GM21576 (cell line): ENCODE measurements at regions not wholly inside any gene's neighbourhood (a gene's known extent, or its start where the extent isn't known, plus 50 kb on each side); places are given as distances from the start of the nearest gene placed in this dataset.
"Not testable (repeated sequence)": the region's sequence is repeated elsewhere in the genome, so short reads cannot be mapped to it uniquely, and the experiment has no call there.

Experiments
- ATAC-seq: cut with Tn5 transposase; IDR thresholded peaks from one replicate; pipeline ENCODE4 v1.9.1; 2021; ENCODE audit warnings: mild to moderate bottlenecking, moderate library complexity; ENCODE audit not compliant: unreplicated experiment

DNA sequence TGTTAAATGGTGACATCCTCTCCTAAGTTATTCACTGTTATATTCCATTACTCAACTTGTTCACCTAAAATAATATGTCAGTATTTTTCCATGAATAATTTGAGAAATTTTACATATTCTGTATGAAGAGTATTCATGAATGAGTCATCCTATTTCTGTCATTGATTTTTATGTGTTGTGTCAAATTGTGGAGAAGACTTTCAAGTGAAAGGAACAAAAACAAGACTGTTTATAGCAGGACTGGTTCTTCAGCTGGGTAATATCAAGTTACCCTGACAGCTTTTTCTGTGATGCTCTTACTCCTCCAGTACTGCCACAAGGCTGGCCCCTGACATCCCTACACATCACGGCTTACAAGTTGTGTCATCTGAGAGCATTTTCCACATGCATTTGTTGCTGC, 847.7 kb downstream of the NCAM2 start:
- ATAC-seq, result no peak

DNA sequence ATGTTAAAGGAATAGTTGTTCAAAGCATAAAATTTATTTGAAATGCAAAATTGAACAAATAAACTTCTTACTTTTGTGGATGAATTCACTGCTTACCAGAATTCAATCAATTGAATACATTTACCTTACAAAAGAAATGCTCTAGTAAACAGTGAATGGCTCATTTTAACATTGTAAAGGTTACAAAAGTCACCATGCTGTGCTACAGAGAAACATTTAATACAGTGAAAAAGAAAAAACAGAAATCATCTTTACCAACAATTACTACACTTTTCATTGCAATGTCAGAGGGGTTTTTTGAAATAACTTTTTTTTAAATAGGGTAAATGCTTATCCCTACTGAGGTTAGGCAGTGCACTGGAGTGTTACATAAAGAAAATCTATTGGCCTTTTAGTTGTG, 853.0 kb downstream of the NCAM2 start:
- no peak for ATAC-seq

DNA sequence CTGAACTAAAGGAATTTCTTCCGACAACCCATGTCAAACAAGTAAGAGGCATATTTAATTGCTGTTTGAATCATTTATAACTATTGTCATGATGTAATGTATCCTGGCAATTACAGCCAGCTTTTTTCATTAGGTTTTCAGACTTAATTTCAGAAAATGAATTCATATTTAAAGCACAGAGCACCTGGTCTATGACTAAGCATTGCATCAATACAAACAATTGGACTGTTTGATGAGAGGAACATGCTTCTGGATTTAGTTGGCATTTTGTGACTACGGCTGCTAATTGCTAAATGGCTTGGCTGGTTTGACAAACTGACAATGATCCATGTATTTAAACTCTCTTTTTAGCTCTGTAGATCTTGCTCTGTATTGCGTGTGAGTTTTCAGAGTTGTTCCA, 853.4 kb downstream of the NCAM2 start:
- ATAC-seq, result no peak

DNA sequence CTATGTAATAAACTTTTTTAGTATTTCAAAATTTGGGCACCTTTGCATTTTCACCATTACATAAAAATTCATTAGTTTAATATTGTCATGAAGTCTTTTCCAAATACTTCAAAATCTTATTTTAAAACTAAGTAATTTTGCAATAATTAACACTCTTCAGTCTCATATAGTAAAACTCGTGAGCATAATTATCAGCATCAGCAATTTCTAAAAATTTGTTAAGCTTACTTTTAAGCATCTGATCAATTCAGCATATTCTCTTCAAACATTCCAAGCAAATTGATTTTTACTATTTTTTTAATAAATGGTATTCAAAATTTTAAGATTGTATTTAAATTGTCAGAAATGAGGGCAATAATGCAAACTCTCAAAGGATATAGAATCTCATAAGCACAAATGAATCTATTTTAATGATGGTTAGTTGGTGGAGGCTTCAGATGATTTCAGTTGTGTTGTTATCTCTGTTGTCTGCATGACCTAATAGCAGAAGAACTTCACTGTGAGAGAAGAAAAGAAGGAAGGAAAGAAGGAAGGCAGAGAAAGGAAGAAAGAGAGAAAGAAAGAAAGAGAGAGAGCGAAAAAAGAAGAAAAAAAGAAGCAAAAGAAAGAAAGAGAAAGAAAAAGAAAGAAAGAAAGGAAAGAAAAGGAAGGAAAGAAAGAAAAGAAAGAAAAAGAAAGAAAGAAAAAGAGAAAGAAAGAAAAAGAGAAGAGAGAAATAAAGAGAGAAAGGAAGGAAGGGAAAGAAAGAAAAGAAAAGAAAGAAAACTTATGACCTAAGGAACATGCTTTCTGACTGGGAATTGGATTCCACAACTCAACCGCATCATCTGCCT, 860.5 kb downstream of the NCAM2 start:
- ATAC-seq, result no peak

DNA sequence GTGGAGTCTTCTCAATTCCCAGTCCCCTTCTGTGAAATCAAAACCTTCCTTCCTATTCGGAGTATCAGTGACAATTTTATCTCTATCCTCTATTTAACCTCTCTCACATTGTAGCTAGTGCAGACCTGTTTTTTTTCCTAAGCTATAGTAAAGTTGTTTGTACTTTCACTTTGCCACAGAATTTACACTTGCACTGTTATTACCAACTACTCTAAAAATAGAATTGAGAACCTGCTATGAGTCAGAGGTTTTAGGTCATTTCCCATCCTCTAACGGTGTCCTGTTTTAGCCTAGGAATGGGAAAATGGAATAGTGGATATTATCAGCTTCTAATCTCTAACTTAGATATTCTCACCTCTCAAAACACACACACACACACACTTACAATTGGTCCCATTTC, 862.7 kb downstream of the NCAM2 start:
- ATAC-seq, result no peak

DNA sequence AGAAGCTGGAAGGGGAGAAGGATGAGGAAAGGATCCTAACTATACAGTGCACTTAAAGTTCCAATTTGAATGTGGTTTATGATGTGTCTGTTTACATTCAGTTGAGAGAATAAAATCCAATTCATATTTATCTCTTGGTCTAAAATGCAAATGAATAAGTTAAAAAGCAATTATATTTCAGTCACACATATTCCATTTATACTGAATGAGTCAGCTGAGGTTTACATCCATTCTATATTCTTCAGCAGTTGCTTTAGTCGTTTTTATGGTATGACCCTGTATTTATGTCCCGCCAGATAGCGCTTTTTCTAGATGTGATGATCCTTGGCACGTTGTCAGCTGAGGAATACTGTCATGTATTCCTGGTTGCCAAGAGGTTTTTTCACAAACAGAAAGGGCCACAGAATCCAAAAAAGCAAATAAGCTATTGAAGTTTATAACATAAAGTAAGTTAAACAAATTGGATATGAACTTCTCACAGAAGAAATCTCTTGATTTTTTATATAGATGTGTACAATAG, 866.2 kb downstream of the NCAM2 start:
- no peak for ATAC-seq

DNA sequence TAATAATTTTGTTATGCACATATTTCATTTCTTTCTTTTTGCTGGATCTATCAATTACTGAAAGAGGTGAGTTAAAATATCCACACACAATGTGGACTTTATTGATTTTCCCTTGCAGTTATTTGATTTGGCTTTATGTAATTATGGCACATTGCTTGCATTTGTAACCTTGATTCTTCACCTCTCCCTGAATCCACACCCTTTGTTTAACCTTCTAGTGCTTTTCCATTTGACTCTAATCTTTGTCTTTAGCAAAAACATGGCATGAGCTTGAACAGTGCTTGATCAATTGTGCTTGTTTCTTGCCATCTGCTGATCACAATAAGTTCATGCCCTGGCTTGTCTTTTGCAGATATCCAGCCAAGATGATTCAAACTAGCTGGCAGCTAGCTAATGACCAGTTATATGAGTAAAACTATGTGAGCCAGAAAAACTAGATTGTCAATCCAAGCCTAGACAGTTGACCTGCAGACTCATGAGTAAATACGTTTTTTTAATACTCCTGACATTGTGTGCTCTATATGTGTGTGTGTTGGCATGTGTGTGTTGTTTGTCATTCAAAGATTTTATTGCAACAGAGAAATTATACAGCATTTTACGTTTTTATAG, 899.2 kb downstream of the NCAM2 start:
- no peak for ATAC-seq

DNA sequence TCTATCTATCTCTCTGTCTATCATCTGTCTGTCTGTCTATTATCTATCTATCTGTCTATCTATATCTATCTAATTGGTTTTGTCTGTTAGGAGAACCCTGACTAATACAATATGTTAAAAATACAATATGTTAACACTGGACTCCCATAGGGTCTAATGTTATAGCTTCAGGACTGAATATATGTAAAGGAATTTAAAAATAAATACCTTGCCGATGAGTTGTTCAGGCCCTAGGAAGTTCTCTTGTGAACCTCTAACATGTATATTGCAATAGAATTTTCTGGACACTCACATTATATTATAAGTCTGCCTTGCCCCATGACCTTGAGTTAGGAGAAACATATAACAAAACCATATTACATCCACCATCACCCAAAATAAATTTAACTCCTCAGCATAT, 900.6 kb downstream of the NCAM2 start:
- ATAC-seq, result no peak

DNA sequence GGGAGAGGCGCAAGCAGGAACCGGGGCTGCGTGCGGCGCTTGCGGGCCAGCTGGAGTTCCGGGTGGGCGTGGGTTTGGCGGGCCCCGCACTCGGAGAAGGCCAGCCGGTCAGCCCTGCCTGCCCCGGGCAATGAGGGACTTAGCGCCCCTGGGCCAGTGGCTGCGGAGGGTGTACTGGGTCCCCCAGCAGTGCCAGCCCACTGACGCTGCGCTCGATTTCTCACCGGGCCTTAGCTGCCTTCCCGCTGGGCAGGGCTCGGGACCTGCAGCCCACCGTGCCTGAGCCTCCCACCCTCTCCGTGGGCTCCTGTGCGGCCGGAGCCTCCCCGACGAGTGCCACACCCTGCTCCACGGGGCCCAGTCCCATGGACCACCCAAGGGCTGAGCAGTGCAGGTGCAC, 904.2 kb downstream of the NCAM2 start:
- ATAC-seq, result not testable (repeated sequence)

DNA sequence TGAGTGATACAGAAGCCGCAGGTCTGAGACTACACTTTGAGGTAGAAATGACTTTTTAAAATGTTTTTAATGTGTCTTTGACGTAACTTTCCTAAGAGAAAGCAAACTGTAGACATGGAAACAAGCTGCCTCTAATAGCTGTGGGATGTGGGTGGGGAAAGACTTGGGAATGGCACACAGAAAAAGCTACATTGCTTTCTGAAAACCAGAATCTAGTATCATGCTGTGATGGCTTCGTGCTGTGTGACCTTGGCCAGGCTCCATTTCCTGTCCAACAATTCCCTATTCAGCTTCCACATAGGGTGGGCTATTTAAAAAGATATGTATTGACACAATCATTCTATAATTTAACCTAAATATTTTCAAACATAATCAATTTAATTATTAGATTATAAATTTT, 909.1 kb downstream of the NCAM2 start:
- no peak for ATAC-seq

DNA sequence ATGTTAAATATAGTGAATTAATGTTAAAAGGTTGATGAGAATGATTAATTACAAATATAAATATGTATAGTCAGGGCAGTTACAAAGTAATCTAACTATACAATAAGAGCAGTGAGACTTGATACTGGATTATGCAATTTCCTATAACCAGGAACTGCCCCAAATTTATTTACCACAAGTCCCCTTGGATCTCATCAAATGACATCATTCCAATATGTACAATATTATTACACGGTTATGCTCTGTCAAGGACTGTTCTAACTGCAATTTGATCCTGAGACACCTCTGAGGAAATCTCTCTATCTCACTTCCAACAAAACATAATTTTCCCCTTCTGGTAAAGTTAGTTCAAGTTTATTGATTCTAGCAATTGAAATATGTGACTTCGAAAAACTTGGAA, 917.6 kb downstream of the NCAM2 start:
- ATAC-seq, result no peak

DNA sequence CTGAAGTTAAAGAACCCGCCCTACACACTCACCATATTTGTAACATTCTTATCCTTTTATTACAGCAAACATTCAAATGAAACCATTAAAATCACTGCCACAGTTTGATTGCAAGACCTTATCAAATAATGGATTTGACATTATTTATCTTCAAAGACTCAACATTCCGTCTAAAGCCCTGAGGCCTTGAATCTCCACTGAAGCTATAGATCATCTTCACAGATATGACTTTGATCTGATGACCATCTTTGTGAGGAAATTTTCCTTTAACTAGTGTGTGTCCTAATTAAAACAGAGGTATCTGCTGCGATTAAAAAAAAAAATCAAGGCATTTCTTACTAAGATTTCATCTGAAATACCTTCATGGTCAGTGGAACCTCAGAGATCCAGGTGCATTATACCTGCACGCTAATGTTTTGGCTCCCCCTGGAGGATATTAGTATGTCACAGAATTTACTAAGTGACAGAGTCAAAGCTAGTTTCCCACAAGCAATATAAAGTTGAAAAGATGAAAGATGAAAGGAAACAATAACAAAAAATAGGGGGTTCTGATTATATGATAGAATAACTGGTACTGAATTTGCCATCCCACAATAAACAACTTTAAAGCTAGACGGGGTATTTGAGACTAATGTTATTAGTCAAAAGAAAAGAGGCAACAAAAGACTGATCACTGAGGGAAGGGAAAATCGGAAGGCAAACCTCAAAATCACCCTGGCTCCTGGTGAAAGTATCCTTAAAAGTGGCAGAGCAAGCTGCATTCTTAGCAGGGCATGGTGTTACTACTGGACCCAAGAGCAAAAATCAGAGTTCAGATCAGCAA, 923.4 kb downstream of the NCAM2 start:
- no peak for ATAC-seq

DNA sequence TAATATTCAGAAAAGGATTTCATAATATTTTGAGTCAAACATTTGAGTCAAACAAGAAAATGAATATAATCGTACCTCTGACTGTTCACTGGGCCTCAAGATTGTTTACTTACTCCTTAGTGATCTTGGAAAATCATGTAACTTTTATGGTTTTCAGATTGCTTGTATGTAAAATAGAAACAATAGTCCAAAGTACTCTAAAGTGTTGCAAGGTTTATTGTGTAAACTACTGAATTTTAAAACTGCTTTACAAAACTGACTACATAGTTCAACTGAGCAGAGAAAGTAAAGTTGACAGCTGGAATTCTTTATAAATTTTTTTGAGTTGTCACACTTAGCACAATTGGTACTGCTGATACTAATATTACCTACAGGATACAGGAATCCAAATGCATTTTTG, 931.0 kb downstream of the NCAM2 start:
- ATAC-seq, result no peak

DNA sequence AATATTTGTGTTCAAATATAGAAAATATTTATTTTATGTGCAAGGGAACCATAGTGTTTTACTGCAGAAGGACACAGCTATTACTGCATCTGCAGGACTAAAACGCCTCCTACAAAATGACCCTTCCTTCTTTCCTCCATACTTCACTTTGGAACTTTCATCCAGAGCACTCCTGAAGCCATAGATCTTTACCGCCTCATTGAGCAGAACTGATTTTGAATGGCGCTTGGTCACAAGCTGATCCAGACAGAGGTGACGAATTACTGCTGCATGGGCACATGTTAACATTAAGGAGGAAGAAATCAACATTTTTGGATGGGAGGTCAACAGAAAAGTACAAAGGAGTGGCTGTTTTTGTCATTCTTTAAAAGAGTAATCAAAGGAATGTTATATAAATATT, 931.6 kb downstream of the NCAM2 start:
- no peak for ATAC-seq

DNA sequence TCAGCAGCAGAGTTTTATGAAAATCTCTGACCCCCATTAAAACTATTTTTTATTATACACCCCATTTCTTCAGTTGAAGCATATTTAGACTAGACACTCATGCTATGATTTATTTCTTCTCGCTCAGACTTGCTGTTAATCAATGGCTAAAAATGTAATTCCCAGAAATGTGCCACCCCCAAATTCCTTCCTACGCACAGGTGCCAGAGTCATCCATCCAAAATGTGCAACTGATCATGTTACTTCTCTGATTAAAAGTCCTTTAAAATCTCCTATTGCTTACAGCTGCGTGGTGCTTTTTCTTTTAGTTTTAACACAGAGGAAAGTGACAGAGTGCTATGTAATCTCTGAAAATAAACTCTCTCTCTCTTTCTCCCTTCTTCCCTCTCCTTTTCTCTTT, 954.4 kb downstream of the NCAM2 start:
- ATAC-seq, result no peak

DNA sequence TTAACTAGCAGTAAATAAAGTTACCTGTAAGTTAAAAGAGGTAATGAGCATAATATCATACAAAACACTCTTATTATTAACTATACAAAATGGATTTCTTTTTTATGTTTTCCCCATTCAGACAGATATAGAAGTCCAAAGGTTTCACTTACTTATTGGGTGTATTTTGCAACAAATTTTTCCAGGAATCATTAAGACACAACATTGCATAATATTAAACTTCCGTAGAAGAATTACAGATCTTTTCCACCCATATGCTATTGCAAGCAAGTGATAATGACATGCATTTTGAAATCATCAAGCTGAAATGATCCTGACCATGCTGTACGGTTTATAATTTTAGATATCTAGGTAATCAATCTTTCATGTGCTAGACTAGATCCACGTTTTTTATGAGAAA, 957.0 kb downstream of the NCAM2 start:
- ATAC-seq, result no peak

DNA sequence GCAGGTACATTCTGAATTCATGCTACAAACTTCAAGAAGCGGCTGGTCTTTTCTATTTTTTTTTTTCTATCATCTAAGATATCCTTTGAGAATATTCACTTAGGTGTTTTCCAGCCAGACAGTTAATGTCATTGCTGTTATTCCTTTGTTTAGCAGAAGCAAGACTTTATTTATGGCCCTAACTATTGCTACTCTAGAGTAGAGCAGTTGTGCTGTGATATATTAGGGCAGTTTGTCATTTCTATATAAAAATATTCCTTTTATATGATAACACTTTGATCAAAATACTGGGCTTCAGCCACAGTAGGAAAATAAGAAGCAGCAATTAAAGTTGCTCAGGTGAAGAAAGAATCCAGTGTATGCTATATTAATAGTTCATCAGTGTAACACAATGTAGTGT, 959.3 kb downstream of the NCAM2 start:
- ATAC-seq, result no peak

DNA sequence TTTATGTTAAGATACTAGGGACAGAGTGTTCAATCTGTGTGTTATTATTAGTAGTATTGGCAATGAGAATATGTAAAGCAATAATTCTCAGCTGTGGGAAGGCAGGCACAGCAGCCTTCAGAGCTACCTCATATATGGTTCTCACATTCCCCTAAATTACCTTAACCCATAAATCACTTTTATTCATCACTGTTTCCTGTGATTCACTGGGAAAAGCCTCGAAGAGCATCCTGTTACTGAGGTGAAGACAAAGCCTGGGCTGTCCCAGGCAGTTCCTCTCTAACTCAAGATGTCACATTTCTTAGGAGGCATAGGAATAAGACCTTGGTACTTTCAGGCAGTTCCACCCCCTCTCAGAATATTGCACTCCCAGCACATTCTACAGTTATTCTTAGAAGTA, 965.7 kb downstream of the NCAM2 start:
- no peak for ATAC-seq

DNA sequence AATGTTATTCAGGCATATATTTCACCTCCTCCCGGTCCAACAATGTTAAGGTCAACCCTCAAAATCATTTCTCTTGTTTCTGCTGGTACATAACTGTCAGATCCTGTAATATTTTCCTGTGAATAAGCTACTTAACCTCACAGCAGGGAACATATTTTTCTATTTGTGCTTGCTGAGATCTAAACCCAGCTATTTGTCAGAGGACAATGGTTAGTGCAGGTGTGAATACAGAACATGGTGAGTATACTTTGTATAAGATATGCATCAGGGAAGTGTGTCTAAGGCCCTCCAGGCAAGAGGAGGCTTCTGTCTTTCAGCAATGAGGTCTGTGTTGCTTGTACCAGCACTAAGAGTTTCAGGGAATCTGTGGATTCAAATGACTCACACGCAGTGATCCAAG, 970.6 kb downstream of the NCAM2 start:
- ATAC-seq, result no peak

DNA sequence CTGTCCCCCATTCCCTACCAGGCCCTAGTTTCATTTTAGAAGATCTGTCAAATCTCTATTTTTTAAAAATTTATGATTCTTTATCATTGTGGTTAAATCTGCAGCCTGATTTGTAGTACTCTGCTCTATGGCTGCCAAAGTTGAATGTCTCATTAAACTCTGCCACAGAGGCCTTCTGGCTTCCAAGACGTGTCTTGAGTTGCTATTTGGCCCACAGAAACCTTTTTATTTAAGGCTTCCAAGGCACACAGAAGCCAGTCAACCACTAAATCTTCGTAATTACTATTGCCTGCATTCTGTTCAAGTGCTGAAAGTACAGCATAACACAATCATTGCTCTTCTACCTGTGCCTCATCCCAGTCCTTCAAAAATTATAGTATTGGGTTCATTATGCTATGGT, 971.0 kb downstream of the NCAM2 start:
- ATAC-seq, result no peak

DNA sequence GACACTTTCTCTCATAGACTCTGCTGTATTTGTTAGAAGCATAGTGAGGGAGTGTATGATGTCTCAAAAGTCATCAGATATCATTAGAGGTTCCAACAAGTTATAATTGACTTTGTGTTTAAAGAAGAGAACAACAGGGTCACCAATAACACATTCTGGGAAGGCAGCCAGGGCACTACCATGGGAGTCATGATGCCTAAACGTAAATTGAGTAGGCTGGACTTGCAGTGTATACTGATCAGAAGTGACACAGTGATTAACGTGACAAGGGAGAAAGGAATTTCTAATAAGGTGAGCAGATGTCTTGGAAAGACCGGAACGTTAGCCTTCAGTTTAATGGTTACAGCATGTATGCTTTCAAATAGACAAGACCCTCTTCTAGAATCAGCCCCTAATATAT, 973.2 kb downstream of the NCAM2 start:
- no peak for ATAC-seq

DNA sequence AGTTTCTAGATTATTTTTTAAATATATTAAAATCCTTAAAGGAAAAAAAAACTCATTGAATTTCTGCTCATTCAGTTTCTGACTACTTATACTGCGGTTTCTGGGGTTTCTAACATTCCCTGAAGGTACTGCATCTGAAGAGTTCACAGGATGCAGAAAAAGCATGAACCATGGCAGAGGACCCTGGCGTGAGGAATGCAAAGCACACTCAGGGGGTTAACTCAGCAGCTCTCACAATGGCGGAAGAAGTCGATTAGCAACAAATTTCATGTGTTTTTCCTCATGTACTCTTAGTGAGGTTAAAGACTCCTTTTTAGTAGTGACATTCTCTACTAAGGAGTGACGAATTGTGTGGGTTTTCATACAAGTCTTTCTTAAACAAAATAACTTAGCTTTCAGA, 975.6 kb downstream of the NCAM2 start:
- ATAC-seq, result no peak
